Activated gamma-delta T cell treated with anti-CD3 and anti-CD28 coated beads, Interleukin-2, amount 50 U/mL, for 16 hours (primary cell): ENCODE measurements at regions not wholly inside any gene's neighbourhood (a gene's known extent, or its start where the extent isn't known, plus 50 kb on each side); places are given as distances from the start of the nearest gene placed in this dataset.

Source experiments
- DNase-seq: peaks from one replicate; pipeline ENCODE4 v3.0.0-alpha.2; 2020; ENCODE audit warnings: low read depth

DNA sequence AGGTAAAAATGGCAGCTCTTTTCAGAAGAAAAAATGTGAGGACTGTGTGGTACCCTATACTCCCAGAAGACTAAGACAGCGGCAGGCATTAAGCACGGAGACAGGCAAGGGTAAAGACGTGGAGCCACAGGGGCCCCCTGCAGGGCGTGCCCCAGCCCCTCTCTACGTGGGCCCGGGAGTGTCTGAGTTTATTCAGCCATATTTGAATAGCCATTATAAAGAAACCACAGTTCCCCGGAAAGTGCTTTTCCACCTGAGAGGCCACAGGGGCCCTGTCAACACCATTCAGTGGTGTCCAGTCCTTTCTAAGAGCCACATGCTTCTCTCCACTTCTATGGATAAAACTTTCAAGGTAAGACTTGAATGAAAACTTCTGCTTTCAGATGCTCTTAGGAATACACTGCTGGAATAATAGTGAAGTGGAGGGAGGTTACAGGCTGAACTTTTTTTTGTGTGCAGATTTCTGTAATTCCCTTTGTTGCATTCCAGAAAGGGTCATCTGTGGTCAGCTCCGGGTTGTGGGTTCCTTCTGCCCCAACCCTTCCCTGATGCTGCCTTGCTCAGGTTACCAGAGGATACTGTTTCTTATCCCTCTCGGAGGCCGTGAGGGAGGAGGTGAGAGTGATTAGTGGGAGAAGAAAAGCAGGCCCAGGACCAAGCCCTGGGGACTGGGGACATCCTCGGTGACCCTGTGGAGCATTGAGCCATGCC, 58.4 kb downstream of the SLC25A47 start:
- no peak for DNase-seq

DNA sequence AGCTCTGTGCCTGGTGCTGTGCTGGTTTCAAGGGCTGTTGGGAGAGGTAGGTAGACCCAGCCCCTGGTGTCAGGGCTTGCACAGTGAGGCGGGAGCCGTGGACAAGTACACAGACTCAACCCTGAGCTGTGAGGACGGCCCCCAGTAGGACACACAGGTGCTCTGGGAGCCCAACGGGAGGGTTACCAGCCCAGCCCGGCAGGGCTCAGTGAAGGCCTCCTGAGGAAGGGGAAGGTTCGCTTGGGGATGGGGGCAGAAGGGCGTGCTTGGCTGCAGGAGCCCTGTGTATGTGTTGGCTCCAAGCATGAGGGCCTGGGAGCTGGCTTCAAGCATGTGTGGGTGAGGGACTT, 58.9 kb downstream of the SLC25A47 start:
- DNase-seq = no peak

DNA sequence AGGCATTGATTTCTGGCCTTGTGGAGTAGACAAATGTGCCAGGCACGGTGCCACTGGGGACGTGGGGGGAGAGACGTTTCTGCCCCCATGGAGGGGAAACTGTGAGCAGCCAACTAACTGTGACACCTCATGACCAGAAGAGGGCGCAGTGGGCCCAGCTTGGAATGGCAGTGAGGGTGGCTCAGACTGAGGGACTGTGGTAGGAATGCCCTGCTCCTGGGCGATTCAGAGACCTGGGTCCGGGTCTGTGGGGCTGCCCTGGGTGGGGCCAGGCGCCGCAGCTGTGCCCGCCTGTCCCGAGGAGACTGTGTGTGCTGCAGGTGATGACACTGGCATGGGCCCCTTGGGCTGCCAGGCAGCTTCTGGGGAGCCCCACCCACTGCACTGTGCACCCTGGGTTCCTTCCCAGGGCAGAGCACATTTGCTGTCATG, 60.6 kb downstream of the SLC25A47 start:
- DNase-seq = peak; percentile 44

DNA sequence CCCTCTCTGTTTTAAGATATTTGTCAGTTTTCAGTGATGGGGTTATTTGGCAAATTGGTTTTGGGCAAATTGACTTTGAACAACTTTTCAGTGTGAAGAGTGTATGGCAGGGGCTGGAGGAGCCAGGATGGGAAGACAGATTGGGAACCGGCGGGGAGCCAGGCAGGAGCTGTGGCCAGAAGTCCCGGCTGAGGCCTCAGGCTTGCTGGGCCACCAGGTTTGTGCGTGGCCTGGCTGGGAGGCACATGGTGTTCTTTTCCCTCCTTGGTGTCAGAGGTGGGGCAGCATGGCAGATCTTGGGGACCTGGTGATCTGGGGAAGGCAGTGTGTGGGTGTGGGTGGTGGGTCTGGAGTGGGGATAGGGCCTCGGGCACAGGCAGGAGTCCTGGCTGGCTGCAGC, 61.1 kb downstream of the SLC25A47 start:
- no peak for DNase-seq

DNA sequence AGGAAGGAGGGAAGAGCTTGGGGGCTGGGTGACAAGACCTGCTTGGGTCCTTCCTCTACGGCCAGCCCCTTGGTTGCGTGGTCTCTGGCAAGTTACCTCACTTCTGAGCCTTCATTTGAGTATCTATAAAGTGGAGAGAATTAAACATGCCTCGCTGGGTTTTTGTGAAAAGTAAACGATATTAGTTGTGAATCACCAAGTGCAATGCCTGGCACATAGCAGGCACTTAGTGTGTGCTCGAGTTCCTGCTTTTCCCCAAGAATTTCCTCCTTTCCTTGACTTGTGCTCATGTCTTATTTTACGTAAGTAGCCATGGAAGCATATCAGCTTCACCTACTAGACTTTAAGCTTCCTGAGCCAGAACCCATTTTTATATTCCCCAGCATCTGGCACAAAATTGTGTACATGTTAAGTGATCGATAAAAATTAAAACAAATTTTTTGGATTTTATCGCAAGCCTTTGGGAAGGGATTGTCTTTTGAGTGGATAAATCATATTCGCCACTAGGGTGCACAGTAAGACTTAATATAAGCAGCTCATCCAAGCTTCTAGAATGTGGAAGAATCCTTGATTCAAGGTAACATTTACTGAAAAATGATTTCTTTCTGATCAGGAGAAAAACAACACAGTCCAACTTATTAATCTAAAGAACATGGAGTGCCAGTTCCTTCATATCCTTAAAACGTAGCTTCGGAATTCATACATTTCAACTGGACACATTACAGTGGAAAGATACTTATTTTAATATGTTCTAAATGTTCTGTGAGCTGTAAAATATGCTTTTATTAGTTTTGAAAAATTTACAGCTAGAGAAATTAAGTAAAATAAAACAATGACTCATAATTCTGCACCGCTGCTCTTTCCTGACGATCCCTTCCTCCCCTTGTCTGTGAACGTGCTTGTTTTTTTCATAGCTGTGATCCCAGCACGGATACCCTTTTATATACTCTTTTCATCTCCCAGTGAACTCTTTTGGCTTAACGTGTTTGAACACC, 62.0 kb downstream of the SLC25A47 start:
- DNase-seq = no peak

- no peak for DNase-seq
These were observed 63.0 kb downstream of the SLC25A47 start for GRCh38 chr14:100386121-100386520.

- DNase-seq = no peak
These were observed 63.7 kb downstream of the SLC25A47 start for GRCh38 chr14:100386846-100387245.

DNA sequence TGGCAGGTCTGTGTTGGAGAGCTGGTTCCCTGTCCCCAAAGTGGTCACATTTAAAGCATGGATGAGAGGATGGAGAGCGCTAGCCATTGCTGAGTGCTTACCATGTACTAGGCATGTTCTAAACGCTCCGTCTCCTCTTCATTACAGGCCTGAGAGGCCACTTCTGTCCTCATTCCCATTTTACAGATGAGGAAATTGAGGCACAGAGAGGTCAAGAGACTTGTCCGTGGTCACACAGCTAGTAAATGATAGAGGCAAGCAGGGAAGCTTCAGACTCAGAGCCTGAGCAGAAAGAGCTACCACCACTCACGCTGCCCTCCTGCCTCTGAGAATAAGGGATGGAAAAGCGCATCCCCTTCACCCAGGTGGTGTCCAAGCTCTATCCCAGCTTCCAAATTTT, 64.3 kb downstream of the SLC25A47 start:
- no peak for DNase-seq

DNA sequence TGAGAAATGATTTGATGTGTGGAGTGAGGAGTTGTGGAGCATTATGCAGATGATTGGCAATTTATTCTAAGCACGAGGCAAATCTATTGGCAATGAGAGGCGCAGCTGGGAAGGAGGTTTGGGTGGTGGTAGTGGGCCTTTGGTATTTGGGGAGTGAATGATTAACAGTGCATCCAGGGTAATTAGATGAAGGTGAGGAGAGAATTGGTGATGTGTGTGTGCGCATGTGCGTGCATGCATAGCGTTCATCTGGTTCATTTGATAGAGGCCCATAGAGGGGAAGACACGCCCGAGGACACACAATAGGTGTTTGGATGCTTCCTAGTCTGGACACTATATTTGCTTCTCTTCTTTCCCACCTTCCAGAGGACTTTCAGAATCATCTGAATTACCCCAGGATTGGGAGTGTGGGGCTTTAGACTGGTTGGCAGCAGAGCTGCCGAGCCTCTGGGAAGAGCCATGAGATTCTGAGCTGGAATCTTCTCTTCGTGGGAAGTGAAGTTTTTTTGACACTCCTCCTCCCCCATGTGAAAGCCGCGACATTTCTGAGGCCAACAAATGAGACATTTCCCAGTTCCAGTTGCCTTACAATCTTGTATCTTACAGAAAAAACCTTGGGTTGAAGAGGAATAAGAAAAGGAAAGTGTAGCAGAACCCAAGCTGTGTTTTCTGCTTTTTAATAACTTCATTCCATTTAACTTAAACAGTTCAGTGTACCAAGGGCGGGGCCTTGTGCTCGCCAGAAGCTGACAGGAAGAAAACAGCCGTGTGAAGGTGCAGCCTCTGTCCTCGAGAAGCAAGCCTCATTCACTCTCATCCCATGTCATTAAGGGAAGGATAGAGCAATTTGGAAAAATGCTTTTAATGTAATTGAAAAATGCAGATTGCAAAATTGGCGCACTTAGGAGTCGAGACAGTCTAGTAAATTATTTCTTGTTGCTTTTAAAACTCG, 65.2 kb downstream of the SLC25A47 start:
- DNase-seq = no peak

GRCh38 chr14:100389497-100390104, 66.5 kb downstream of the SLC25A47 start:
- no peak for DNase-seq

DNA sequence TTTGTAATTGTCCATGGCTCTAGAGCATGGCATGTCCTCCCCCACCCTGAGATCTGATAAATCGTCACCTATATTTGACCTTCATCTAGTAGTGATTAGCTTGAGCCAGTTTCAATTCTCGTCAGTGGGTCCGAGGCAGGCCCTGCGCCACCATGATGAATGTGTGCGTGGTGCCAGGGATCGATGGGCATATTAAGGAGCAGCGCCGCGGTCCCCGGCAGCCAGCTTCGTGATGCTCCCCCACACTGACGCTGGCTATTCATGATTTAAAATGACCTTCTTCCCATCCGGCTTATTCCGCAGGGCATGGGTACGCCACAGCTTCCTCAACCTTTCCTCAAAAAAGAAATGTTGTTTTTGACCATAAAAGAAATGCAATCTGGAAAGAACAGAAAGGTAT, 68.0 kb downstream of the SLC25A47 start:
- DNase-seq = no peak

GRCh38 chr14:100391724-100392123, 68.6 kb downstream of the SLC25A47 start:
- no peak for DNase-seq

GRCh38 chr14:100392356-100392755, 69.2 kb downstream of the SLC25A47 start:
- DNase-seq = no peak

DNA sequence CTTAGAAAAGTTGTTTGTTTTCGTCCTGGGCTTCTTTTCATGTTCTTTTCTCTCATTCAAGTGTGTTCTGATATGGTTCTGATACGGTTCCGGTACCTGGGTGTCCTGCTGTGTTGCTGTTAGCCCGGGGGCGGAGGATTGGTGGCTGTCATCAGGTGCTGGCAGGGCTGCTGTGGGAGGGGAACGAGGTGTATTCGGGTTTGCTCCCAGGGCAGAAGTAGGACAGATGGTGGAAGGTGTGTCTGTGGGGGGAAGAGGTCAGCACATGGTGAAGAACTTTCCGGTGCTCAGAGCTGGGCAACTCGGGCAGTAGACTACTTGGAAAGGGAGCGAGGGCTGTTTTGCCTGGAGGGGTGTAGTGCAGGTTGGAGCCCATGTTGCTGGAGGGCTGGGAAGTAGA, 70.2 kb downstream of the SLC25A47 start:
- no peak for DNase-seq

GRCh38 chr14:100393906-100394732, 71.0 kb downstream of the SLC25A47 start:
- DNase-seq = no peak

DNA sequence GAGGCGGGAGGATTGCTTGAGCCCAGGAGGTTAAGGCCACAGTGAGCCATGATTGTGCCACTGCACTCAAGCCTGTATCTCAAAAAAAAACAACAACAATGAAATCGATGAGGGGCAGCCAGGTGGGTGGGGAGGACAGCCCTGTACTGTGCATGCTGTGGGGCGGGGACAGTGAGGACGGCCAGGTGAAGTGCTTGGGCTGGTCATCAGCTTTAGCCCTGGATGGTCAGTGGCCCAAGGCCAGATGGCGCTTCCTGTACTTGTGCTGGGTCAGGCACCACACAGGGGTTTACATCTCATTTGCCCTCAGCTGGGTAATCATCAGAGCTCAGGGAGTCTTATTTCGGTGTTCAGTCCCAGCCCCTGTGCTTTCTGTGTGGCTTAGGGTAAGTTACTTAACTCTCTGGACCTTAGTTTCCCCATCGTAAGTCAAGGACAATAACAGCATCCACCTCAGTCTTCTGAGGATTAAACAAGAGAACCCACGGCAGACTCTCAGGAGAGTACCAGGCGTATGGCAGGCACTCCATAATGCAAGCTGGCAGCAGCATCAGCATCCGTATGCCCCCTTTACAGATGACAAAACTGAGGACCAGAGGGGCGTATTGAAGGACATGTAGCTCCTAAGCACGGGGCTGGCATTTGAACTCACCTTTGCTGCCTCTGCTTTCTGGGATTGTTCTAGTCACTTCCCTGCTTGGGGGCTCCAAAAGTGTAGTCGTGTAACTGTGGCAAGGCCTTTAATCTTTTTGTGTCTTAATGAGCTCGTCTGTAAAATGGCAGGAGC, 71.9 kb downstream of the SLC25A47 start:
- DNase-seq = no peak

- DNase-seq = no peak
These were observed 73.2 kb downstream of the SLC25A47 start for GRCh38 chr14:100396266-100396795.

GRCh38 chr14:100397005-100397404, 73.9 kb downstream of the SLC25A47 start:
- DNase-seq = no peak

DNA sequence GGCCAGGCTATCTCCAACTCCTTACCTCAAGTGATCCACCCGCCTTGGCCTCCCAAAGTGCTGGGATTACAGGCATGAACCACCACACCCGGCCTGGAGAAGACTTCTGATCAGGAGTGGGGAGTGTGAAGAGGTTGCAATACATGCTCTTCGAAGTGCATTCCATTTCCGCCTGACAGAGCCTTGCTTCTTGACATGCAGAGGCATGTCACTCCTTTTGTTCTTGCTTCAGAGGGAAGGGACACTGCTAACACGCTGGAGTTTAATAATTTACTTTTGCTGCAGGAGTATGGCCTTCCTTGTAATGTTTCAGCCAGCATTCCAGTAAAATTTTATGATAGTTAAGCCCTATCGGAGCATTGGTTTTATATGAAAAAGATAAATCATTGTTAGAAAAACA, 74.9 kb downstream of the SLC25A47 start:
- no peak for DNase-seq
